Suprapubic skin (tissue), 4 donors: ENCODE measurements at regions not wholly inside any gene's neighbourhood (a gene's known extent, or its start where the extent isn't known, plus 50 kb on each side); places are given as distances from the start of the nearest gene placed in this dataset.

Experiments
- DNase-seq, 2 donors: peaks; one replicate each; pipeline ENCODE4 v3.0.0-alpha.2; 2019; ENCODE audit warnings: low spot score in 2 of 2
- H3K27ac ChIP-seq: fragments of 200-600 bp; sonication (generic); one replicate; pipeline ENCODE4 v1.5.1; 2019
- H3K27me3 ChIP-seq: fragments of 200-600 bp; sonication (generic); one replicate; pipeline ENCODE4 v1.5.1; 2019
- H3K36me3 ChIP-seq: fragments of 200-600 bp; sonication (generic); one replicate; pipeline ENCODE4 v1.5.1; 2019
- H3K4me1 ChIP-seq: fragments of 200-600 bp; sonication (generic); one replicate; pipeline ENCODE4 v1.5.1; 2019
- H3K4me3 ChIP-seq: fragments of 200-600 bp; sonication (generic); one replicate; pipeline ENCODE4 v1.5.1; 2019; ENCODE audit warnings: mild to moderate bottlenecking
- H3K9me3 ChIP-seq: fragments of 200-600 bp; sonication (generic); one replicate; pipeline ENCODE4 v1.5.1; 2019
- CTCF ChIP-seq, 2 donors: fragments of 200-600 bp in 1 of 2; fragments of 450-650 bp in 1 of 2; sonication (generic) in 1 of 2; IDR thresholded peaks; one replicate each; pipeline ENCODE4 v1.5.1; 2016 to 2019; ENCODE audit warnings: antibody characterized with exemption in 2 of 2, mild to moderate bottlenecking in 1 of 2, moderate library complexity in 1 of 2
- EP300 ChIP-seq: sonication (generic); formaldehyde crosslinking; IDR thresholded peaks from one replicate; pipeline ENCODE4 v1.6.1; 2017; ENCODE audit warnings: antibody characterized with exemption
- POLR2A ChIP-seq, 2 donors: fragments of 450-650 bp; IDR thresholded peaks; one replicate each; pipeline ENCODE4 v1.6.1; 2017; ENCODE audit warnings: antibody characterized with exemption in 2 of 2, mild to moderate bottlenecking in 2 of 2, moderate library complexity in 2 of 2
- POLR2AphosphoS5 ChIP-seq, 3 donors: sonication (generic); formaldehyde crosslinking; IDR thresholded peaks; one replicate each; pipeline ENCODE4 v1.6.1; 2017; ENCODE audit warnings: antibody characterized with exemption in 3 of 3
- WGBS: methylation state at CpG from one replicate; pipeline ENCODE4 v1.1.5; 2018; 5-methylcytosine and 5-hydroxymethylcytosine counted together

GRCh38 chr21:32112195-32112594, 166.7 kb downstream of the MIS18A start:
- Histone ChIP-seq H3K36me3 (no peaks in the 10 kb centered on the region), H3K4me3 (no peak overlapping the region), H3K4me1 (no peaks in the 10 kb centered on the region), H3K27me3 (no peaks in the 10 kb centered on the region), H3K27ac (no peak overlapping the region), H3K9me3 (no peaks in the 10 kb centered on the region)
- no peak for DNase-seq
- 86% methylated on average over 1 of the region's 1 CpG for WGBS
- TF ChIP-seq POLR2AphosphoS5 (IDR thresholded peaks at IDR 0.05) (no peak), EP300 (no peak), CTCF (IDR thresholded peaks at IDR 0.05) (no peak), POLR2A (IDR thresholded peaks at IDR 0.05) (no peak)

GRCh38 chr21:32108566-32108965, 170.3 kb downstream of the MIS18A start:
- 90% methylated on average over 2 of the region's 2 CpGs for WGBS
- no peaks in the 10 kb centered on the region for H3K27me3 ChIP-seq
- H3K4me3 ChIP-seq: no peak overlapping the region
- H3K27ac ChIP-seq: no peak overlapping the region
- TF ChIP-seq POLR2AphosphoS5 (IDR thresholded peaks at IDR 0.05): no peak
- TF ChIP-seq CTCF (IDR thresholded peaks at IDR 0.05): no peak
- no peak for TF ChIP-seq EP300
- TF ChIP-seq POLR2A (IDR thresholded peaks at IDR 0.05): no peak
- no peaks in the 10 kb centered on the region for H3K9me3 ChIP-seq
- H3K4me1 ChIP-seq: no peaks in the 10 kb centered on the region
- no peaks in the 10 kb centered on the region for H3K36me3 ChIP-seq
- DNase-seq: no peak

- Histone ChIP-seq H3K36me3 (no peaks in the 10 kb centered on the region), H3K27ac (no peak overlapping the region), H3K27me3 (no peaks in the 10 kb centered on the region), H3K4me1 (no peaks in the 10 kb centered on the region), H3K4me3 (no peak overlapping the region), H3K9me3 (no peaks in the 10 kb centered on the region)
- WGBS: 100% methylated on average over 1 of the region's 1 CpG
- no peak for TF ChIP-seq EP300
- TF ChIP-seq CTCF (IDR thresholded peaks at IDR 0.05): no peak
- TF ChIP-seq POLR2A (IDR thresholded peaks at IDR 0.05): no peak
- TF ChIP-seq POLR2AphosphoS5 (IDR thresholded peaks at IDR 0.05): no peak
- no peak for DNase-seq
Observed at GRCh38 chr21:32103361-32103760, 175.5 kb downstream of the MIS18A start.

GRCh38 chr21:32102426-32102825, 176.4 kb downstream of the MIS18A start:
- WGBS: 95% methylated on average over 1 of the region's 1 CpG
- H3K27ac ChIP-seq: no peak overlapping the region
- H3K27me3 ChIP-seq: no peaks in the 10 kb centered on the region
- H3K9me3 ChIP-seq: no peaks in the 10 kb centered on the region
- H3K4me1 ChIP-seq: no peaks in the 10 kb centered on the region
- TF ChIP-seq EP300 (no peak), CTCF (IDR thresholded peaks at IDR 0.05) (no peak), POLR2A (IDR thresholded peaks at IDR 0.05) (no peak), POLR2AphosphoS5 (IDR thresholded peaks at IDR 0.05) (no peak)
- H3K36me3 ChIP-seq: no peaks in the 10 kb centered on the region
- DNase-seq: no peak
- H3K4me3 ChIP-seq: no peak overlapping the region

GRCh38 chr21:32101277-32101676, 177.6 kb downstream of the MIS18A start:
- no peak for TF ChIP-seq CTCF (IDR thresholded peaks at IDR 0.05)
- TF ChIP-seq EP300: no peak
- TF ChIP-seq POLR2AphosphoS5 (IDR thresholded peaks at IDR 0.05): no peak
- TF ChIP-seq POLR2A (IDR thresholded peaks at IDR 0.05): no peak
- Histone ChIP-seq H3K4me1 (no peaks in the 10 kb centered on the region), H3K27ac (no peak overlapping the region), H3K9me3 (no peaks in the 10 kb centered on the region), H3K27me3 (no peaks in the 10 kb centered on the region), H3K36me3 (no peaks in the 10 kb centered on the region), H3K4me3 (no peak overlapping the region)
- DNase-seq: no peak
- WGBS: 78% methylated on average over 3 of the region's 3 CpGs
